ENCODE measurements at regions not wholly inside any gene's neighbourhood (a gene's known extent, or its start where the extent isn't known, plus 50 kb on each side); places are given as distances from the start of the nearest gene placed in this dataset.
"Not testable (repeated sequence)": the region's sequence is repeated elsewhere in the genome, so short reads cannot be mapped to it uniquely, and the experiment has no call there.

DNA sequence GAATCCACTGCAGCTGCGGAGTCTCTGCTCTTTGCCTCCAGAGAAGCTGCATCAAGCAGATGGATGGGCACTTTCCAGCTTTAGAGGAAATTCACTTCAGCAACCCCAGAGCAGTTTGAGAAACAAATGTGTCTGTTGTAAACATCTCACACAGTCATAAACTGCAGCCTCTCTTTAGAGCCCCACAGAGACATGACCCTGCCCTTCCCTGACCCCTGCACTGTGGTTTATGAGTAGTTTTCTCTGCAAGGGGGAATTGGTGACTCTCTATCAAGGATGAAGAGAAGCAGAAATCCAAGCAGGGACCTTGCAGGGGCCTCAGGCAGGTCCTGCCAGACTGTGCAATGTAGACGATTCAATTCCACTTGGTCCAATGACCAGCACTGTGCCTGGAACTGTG is 160.2 kb downstream of the SH2D4B start:
- no peak for DNase-seq

- peak; percentile 76 for DNase-seq
Measured at GRCh38 chr10:80699602-80700039, 161.9 kb downstream of the SH2D4B start.

DNA sequence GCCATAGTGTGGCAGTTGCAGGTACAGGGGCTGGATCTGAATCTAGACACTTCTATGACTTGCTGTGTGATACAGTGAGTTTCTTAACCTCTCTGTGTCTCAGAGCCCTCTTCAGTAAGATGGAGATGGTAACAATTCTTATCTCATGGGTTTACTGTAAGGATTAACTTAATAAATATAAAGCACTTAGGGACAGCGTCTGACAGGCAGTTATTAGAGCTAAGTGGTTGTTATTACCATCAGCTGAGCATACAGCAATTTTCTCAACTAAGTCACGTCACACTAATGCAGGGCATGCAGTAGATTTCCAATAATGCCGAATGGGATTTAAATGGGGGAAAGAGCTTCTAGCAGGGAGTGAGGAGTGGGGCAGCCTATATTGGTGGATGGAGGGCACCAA is 162.6 kb downstream of the SH2D4B start:
- no peak for DNase-seq

DNA sequence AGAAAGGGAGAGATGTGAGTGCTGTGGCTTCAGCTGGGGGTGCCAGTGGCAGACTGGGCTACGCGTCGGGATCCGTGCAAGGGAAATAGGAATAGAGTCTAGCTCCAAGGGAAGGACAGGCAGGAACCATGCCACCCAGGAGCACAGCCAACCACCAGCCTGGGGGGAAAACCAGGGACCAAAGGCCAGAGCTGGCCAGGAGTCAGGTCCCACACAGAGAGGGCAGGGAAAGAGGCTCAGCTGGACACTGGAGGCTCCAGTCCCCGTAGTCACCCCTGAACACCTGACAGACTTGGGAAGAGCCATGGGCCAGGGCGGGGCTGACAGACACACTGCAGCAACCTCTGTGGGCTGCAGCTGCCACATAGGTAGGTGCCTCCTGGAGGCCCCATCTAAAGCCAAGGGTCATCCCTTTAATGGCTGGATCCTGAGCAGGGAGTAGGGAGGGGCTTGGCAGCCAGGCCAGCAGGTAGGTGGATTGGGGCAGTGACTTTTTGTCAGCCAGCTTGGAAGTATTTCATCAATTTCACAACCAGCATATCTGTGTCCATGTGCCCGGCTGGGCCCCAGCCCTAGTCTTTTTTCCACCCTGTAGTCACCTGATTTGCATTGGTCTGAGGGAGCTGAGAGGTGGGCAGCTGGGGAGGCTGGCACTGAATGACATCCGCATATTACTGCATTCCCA is 163.2 kb downstream of the SH2D4B start:
- no peak for DNase-seq

DNA sequence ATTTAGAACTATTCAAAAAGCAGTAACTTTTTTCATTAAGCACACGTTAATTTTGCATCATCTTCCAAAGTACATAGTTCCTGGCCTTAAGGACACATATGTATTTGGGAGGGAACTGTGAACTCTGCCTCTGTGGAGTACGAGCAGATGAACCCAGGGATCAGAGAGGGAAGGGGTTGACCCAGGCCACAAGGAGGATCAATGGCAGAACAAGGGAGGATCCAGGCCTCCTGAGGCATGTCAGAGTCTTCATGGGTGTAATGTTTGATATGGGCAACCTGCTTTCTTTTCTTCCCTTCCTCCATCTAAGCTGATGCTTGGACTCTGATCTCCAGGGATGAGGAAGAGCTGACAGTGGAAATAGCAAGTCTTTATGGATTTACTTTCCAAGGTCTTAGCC is 164.0 kb downstream of the SH2D4B start:
- DNase-seq = no peak

GRCh38 chr10:80702143-80702542 is 164.4 kb downstream of the SH2D4B start:
- no peak for DNase-seq

- DNase-seq = no peak
Measured at GRCh38 chr10:80705899-80706298, 168.2 kb downstream of the SH2D4B start.

DNA sequence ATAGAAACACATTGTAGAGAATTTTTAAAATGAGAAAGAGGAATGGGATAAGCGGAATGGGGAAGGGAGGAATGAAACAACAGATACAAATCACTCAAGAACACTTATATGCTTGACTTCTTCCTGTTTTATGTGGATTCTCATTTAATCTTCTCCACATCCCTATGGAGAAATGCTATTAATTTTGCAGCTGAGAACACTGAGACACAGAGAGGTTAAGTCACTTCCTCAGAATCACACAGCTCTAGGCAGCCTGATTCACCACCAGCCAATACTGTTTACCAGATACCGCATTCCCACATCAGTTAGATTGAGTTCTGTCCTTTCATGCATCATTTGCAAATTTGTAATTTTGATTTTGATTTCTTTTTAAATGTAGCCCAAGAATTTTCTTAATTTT is 170.5 kb downstream of the SH2D4B start:
- DNase-seq = no peak

GRCh38 chr10:80708808-80709207 is 171.1 kb downstream of the SH2D4B start:
- DNase-seq = no peak

GRCh38 chr10:80709866-80710265 is 172.2 kb downstream of the SH2D4B start:
- DNase-seq = no peak

GRCh38 chr10:80713398-80713928 is 175.8 kb downstream of the SH2D4B start:
- no peak for DNase-seq

- DNase-seq = no peak
Measured at GRCh38 chr10:80714566-80714965, 176.9 kb downstream of the SH2D4B start.

GRCh38 chr10:80718024-80718423 is 180.3 kb downstream of the SH2D4B start:
- no peak for DNase-seq

DNA sequence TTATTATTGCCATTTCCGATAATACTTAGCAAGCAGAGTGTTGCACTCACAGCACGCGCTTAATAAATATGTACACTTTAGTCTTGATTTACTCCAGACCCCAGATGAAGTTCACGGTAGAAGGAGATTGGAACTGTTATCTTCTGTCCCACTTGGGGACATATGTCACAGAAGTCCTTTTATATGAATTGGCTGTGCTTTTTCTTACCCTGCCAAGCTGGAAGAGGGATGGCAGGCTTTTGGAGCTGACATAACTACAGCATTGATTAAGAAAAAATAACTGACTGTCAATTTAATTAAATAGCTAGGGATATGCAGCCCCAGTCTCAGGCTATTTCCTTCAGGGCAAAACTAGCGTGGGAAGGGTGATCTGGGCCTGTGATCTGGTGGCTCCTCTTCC is 182.2 kb downstream of the SH2D4B start:
- no peak for DNase-seq

GRCh38 chr10:80720549-80720948 is 182.8 kb downstream of the SH2D4B start:
- no peak for DNase-seq

GRCh38 chr10:80728354-80728753 is 190.7 kb downstream of the SH2D4B start:
- not testable (repeated sequence) for DNase-seq

DNA sequence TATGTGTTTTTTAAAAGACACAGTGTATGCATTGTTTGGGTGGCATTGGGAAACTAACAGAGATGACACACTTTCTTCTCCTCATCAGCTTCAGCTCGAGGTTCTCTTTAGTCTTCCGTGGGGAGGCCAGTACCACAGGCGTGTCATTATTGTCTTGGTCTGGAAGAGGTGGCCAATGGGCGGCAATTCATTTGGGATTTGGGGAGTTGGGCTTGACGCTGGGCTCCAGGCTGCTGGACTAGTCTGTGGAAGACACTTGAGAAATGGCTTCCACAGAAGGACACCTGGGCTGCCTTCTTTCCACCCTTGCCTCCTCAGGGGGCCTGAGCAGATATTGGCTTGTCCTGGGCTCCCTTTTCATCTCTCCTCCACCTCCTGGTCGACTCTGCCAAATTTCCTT is 192.2 kb downstream of the SH2D4B start:
- DNase-seq = no peak

DNA sequence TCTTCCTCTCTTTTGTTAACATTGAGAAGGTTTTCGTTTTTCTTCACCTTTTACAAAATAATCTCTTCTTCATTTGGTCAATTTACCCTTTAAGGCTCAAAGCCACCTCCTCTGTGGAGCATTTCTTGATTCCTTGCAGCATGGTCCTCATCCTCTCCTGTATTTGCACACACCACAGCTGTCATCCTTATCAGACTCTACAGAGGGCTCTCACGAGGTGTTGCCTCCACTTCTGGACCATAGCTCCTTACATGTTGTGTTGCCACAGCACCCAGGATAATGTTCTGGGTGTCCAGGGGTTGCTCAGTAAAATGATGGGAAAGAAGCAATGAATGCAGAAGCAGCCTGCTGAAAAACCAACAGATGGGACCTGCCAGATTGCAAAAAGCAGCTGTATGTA is 192.8 kb downstream of the SH2D4B start:
- DNase-seq = no peak

- no peak for DNase-seq
Measured at GRCh38 chr10:80734589-80734988, 196.9 kb downstream of the SH2D4B start.

DNA sequence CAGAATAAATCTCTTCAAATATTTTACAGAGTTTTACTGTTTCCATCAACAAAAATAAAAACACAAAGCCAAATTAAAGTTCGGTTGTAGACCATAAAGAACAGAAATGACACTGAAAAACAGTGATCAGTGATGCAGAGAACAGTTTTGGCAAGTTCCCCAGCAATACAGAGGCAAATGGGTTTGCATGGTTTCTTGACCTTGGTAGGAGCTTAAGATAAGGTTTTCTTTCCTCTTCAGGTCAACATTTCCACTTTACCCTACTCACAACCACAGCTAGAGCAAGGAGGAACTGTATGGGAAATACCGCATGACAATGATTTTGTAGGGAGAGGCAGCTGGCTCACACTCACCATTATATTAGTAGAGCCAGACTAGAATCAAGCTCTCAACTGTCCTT is 199.5 kb downstream of the SH2D4B start:
- no peak for DNase-seq

- DNase-seq = no peak
Measured at GRCh38 chr10:80739328-80739727, 201.6 kb downstream of the SH2D4B start.

GRCh38 chr10:80739963-80740715 is 202.4 kb downstream of the SH2D4B start:
- DNase-seq = no peak

- no peak for DNase-seq
Measured at GRCh38 chr10:80741278-80741677, 203.6 kb downstream of the SH2D4B start.

- DNase-seq = no peak
Measured at GRCh38 chr10:80750268-80750667, 212.6 kb downstream of the SH2D4B start.
